ENCODE measurements at regions not wholly inside any gene's neighbourhood (a gene's known extent, or its start where the extent isn't known, plus 50 kb on each side); places are given as distances from the start of the nearest gene placed in this dataset.

GRCh38 chr14:76710056-76711010 is 50.9 kb upstream of the VASH1 start:
- H3K4me3 ChIP-seq (ENCODE audit: low read length): no peak overlapping the region
- no peak for DNase-seq (ENCODE audit: low read depth)
- peak; percentile 80 for TF ChIP-seq CTCF (conservative IDR thresholded peaks at IDR 0.05; ENCODE audit: low read depth, low read length)
